ENCODE measurements at regions not wholly inside any gene's neighbourhood (a gene's known extent, or its start where the extent isn't known, plus 50 kb on each side); places are given as distances from the start of the nearest gene placed in this dataset.

GRCh38 chr2:67777010-67777409 lies 285.8 kb downstream of the C1D start:
- TF ChIP-seq CTCF (IDR thresholded peaks at IDR 0.05 in 2 of 3, conservative IDR thresholded peaks at IDR 0.05 in 1 of 3; ENCODE audit: control insufficient read depth in 2 of 3, extremely low read depth in 1 of 3, insufficient read depth in 1 of 3, low read depth in 3 of 3, low read length in 3 of 3) (no peak), EZH2 (IDR thresholded peaks at IDR 0.05; ENCODE audit: borderline replicate concordance, control insufficient read depth, low read depth, low read length) (no peak), RFX5 (IDR thresholded peaks at IDR 0.05; ENCODE audit: low read depth, low read length) (no peak), IRF3 (IDR thresholded peaks at IDR 0.05) (no peak), MAX (IDR thresholded peaks at IDR 0.05; ENCODE audit: low read depth, low read length) (no peak), SPI1 (IDR thresholded peaks at IDR 0.05; ENCODE audit: borderline replicate concordance, insufficient read depth, low read depth, low read length) (no peak)

Data from GM12878 (cell line).